Cardiac fibroblast (primary cell): ENCODE measurements at regions not wholly inside any gene's neighbourhood (a gene's known extent, or its start where the extent isn't known, plus 50 kb on each side); places are given as distances from the start of the nearest gene placed in this dataset.

Experiments
- DNase-seq, 2 donors: peaks; one replicate each; pipeline versions ENCODE4 v3.0.0 to v3.0.0-alpha.2; 2010; ENCODE audit warnings: low read depth in 2 of 2
- H3K4me3 ChIP-seq, 2 donors: replicated peaks in 1 of 2; 1 replicate in 1 of 2; 2 replicates in 1 of 2; pipeline ENCODE4 v1.5.1; 2011; ENCODE audit warnings: low read depth in 2 of 2, low read length in 2 of 2, mild to moderate bottlenecking in 2 of 2, moderate library complexity in 1 of 2
- CTCF ChIP-seq: IDR thresholded peaks from one replicate; pipeline ENCODE4 v1.5.1; 2011; ENCODE audit warnings: low read depth, mild to moderate bottlenecking, low read length, inconsistent platforms

- no peak for TF ChIP-seq CTCF
- DNase-seq: peak in 1 of 2 donors; percentile 61
- H3K4me3 ChIP-seq: no peak overlapping the region
These were observed 139.1 kb upstream of the ZC3H11B start for GRCh38 chr1:219751870-219752507.

- no peak for DNase-seq
- no peak overlapping the region for H3K4me3 ChIP-seq
- TF ChIP-seq CTCF: no peak
These were observed 136.5 kb upstream of the ZC3H11B start for GRCh38 chr1:219749370-219749769.

- TF ChIP-seq CTCF: no peak
- DNase-seq: no peak
- no peak overlapping the region for H3K4me3 ChIP-seq
These were observed 133.2 kb upstream of the ZC3H11B start for GRCh38 chr1:219746141-219746540.

GRCh38 chr1:219744652-219745469, 132.0 kb upstream of the ZC3H11B start:
- H3K4me3 ChIP-seq: no peak overlapping the region
- DNase-seq: peak in 1 of 2 donors; percentile 34
- no peak for TF ChIP-seq CTCF

- no peak for DNase-seq
- H3K4me3 ChIP-seq: no peak overlapping the region
- no peak for TF ChIP-seq CTCF
These were observed 128.4 kb upstream of the ZC3H11B start for GRCh38 chr1:219741011-219741970.

- no peak for TF ChIP-seq CTCF
- DNase-seq: no peak
These were observed 120.7 kb upstream of the ZC3H11B start for GRCh38 chr1:219733511-219734174.

More at GRCh38 chr1:219733511-219734174, 120.7 kb upstream of the ZC3H11B start:
- H3K4me3 ChIP-seq: no peak overlapping the region
